ENCODE measurements at regions not wholly inside any gene's neighbourhood (a gene's known extent, or its start where the extent isn't known, plus 50 kb on each side); places are given as distances from the start of the nearest gene placed in this dataset.

DNA sequence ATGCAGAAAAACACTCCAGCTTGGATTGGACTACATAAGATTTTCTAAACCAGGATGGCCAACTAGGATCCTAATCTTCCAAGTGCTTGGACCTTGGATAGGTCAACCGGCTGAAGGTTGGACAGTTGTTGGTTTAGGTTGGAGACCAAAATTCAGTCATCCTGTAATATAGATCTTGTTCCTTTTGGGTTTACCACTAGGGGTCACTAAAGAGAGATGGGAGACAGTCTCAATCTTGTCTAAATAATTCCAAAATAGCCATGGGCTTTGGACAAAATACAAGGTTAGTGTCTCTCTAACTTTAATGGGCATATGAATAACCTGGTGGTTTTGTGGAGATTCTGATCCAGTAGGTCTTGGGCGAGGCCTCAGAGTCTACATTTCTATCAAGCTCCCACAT, 148.7 kb upstream of the ERCC6L2 start:
- TF ChIP-seq, protein P1, sequence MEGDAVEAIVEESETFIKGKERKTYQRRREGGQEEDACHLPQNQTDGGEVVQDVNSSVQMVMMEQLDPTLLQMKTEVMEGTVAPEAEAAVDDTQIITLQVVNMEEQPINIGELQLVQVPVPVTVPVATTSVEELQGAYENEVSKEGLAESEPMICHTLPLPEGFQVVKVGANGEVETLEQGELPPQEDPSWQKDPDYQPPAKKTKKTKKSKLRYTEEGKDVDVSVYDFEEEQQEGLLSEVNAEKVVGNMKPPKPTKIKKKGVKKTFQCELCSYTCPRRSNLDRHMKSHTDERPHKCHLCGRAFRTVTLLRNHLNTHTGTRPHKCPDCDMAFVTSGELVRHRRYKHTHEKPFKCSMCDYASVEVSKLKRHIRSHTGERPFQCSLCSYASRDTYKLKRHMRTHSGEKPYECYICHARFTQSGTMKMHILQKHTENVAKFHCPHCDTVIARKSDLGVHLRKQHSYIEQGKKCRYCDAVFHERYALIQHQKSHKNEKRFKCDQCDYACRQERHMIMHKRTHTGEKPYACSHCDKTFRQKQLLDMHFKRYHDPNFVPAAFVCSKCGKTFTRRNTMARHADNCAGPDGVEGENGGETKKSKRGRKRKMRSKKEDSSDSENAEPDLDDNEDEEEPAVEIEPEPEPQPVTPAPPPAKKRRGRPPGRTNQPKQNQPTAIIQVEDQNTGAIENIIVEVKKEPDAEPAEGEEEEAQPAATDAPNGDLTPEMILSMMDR (conservative IDR thresholded peaks at IDR 0.05): peak; percentile 82
- Histone ChIP-seq H3K18ac (ENCODE audit: insufficient read length, low read depth, low read length) (no peak overlapping the region), H4K91ac (ENCODE audit: insufficient read length, low read depth, low read length) (no peak overlapping the region), H2AFZ (ENCODE audit: low read length) (no peak overlapping the region), H2BK120ac (ENCODE audit: low read depth, low read length, poor library complexity, severe bottlenecking) (no peak overlapping the region), H2BK12ac (ENCODE audit: insufficient read length, low read depth, low read length) (no peak overlapping the region), H3K56ac (ENCODE audit: insufficient read length, low read depth, low read length) (no peak overlapping the region), H3K79me2 (ENCODE audit: insufficient read depth, low read length) (no peaks in the 10 kb centered on the region), H3K27ac (ENCODE audit: insufficient read length, low read depth, low read length) (no peak overlapping the region), H2BK15ac (ENCODE audit: low read depth, low read length) (no peak overlapping the region), H3K9me3 (ENCODE audit: control insufficient read depth, low read depth, low read length) (no peaks in the 10 kb centered on the region), H3K79me1 (ENCODE audit: insufficient read depth, low read depth, low read length, poor library complexity, severe bottlenecking) (no peaks in the 10 kb centered on the region), H3K23ac (ENCODE audit: insufficient read length, low read depth, low read length) (no peak overlapping the region), H4K8ac (replicated peaks; ENCODE audit: insufficient read length, low read depth, low read length) (no peak overlapping the region), H3K4me2 (ENCODE audit: insufficient read depth, insufficient read length, low read length) (no peak overlapping the region), H2BK20ac (ENCODE audit: low read depth, low read length, poor library complexity, severe bottlenecking) (no peak overlapping the region), H3K4me1 (ENCODE audit: insufficient read depth, low read length) (no peaks in the 10 kb centered on the region), H4K5ac (ENCODE audit: insufficient read length, low read depth, low read length) (no peak overlapping the region), H2BK5ac (ENCODE audit: insufficient read length, low read length) (no peak overlapping the region), H3T11ph (ENCODE audit: low read length) (no peak overlapping the region), H3K27me3 (ENCODE audit: insufficient read depth, low read length) (no peaks in the 10 kb centered on the region), H3K9ac (ENCODE audit: extremely low read depth, insufficient read length, low read length) (no peak overlapping the region), H3K23me2 (ENCODE audit: insufficient read length, low read depth, low read length, poor library complexity, severe bottlenecking) (no peaks in the 10 kb centered on the region), H3K14ac (ENCODE audit: insufficient read depth, low read length) (no peak overlapping the region), H2AK5ac (ENCODE audit: insufficient read length, low read length) (no peak overlapping the region), H4K20me1 (ENCODE audit: control insufficient read depth, insufficient read depth, insufficient read length) (no peaks in the 10 kb centered on the region), H3K4ac (ENCODE audit: low read depth, low read length) (no peak overlapping the region)
- no CpG with 5 or more reads among the region's 2 CpGs for WGBS (ENCODE audit: extremely low coverage, insufficient read length, low lambda C conversion rate)
- peaks cover 0 to 5% of the 10 kb centered on the region in 2 experiments; a peak in 4 of 5 replicates for H3K9me3 Mint-ChIP-seq
- no peak for DNase-seq
- H3K36me3 Mint-ChIP-seq (ENCODE audit: insufficient read depth in 1 of 3, low read depth in 3 of 3): peaks cover 0 to 4% (median 1%) of the 10 kb centered on the region in 3 experiments; a peak in 4 of 7 replicates
- no peak overlapping the region for H3K4me3 Mint-ChIP-seq
- H3K27me3 Mint-ChIP-seq (ENCODE audit: low read depth): peaks cover 7% of the 10 kb centered on the region
- H3K27ac Mint-ChIP-seq: no peak overlapping the region
- no peaks in the 10 kb centered on the region for H3K4me1 Mint-ChIP-seq

Data from H9 (cell line).